GM19438 (cell line): ENCODE measurements at regions not wholly inside any gene's neighbourhood (a gene's known extent, or its start where the extent isn't known, plus 50 kb on each side); places are given as distances from the start of the nearest gene placed in this dataset.

ENCODE experiments used
- ATAC-seq: cut with Tn5 transposase; IDR thresholded peaks from one replicate; pipeline ENCODE4 v1.9.1; 2021; ENCODE audit warnings: low read depth; ENCODE audit not compliant: unreplicated experiment

GRCh38 chr10:83233691-83234090 is 905.6 kb upstream of the GHITM start:
- ATAC-seq = no peak

DNA sequence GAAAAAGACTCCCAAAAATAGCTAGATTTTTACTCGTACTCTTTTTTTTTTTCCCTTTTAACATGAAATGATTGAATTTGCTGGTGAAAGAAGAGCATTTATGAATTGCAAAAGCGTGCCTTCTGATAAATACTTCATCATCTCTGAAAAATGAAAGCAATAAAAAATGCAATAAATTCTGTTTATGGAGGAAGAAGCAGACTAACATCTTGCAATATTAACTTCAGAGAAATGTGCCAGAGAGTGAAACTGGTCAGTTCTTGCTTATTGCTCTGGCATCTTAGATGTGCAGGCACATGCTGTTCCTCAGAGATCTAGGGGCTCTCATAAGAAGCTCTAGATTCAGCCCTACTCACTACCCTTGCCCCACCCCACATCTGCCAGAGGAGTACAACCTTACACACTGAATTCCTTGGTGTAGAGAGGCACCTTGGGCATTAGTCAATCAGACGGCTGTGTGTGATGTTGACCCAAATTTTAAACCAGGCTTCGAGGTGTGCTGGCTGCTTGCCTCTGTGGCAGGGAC is 891.1 kb upstream of the GHITM start:
- no peak for ATAC-seq

DNA sequence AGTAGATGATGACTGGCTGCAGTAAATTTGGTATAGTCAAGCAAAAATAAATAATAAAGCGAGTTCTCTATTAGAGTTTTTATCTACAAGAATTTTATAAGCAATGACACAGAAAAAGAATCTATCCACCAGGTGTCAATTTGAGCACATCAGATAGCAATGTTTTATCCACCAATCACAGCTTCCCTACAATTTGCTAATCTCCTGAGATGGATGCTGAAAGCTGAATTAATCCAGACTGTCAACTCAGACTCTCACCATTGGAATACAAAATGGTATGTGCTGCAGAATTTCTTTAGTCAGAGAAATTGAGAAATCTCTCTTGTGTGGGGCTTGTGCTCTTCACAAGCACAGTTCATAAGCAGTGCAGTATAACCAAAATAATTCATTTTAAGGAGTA is 888.9 kb upstream of the GHITM start:
- ATAC-seq = no peak

GRCh38 chr10:83252169-83252568 is 887.1 kb upstream of the GHITM start:
- no peak for ATAC-seq

DNA sequence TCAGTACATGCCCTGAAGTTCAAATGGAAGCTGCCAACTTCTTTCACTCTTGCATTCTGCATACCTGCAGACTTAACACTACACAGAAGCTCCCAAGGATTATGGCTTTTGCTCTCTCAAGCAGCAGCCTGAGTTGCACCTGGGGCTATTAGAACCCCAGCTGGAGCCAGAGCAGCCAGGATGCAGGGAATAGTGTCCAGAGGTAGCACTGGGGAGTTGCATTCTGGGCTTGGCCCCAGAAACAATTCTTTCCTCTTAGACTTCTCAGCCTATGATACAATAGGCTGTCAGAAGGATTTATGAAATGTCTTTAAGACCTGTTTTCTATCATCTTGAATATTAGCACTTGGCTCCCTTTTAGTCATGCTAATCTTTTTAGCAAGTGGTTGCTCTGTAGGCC is 886.7 kb upstream of the GHITM start:
- ATAC-seq = no peak

GRCh38 chr10:83253011-83253671 is 886.2 kb upstream of the GHITM start:
- ATAC-seq = no peak

- no peak for ATAC-seq
Measured at GRCh38 chr10:83254698-83255097, 884.6 kb upstream of the GHITM start.

- no peak for ATAC-seq
Measured at GRCh38 chr10:83262434-83262833, 876.9 kb upstream of the GHITM start.

GRCh38 chr10:83272666-83273434 is 866.5 kb upstream of the GHITM start:
- ATAC-seq = no peak

- no peak for ATAC-seq
Measured at GRCh38 chr10:83274088-83274487, 865.2 kb upstream of the GHITM start.

- ATAC-seq = no peak
Measured at GRCh38 chr10:83276971-83277370, 862.3 kb upstream of the GHITM start.

DNA sequence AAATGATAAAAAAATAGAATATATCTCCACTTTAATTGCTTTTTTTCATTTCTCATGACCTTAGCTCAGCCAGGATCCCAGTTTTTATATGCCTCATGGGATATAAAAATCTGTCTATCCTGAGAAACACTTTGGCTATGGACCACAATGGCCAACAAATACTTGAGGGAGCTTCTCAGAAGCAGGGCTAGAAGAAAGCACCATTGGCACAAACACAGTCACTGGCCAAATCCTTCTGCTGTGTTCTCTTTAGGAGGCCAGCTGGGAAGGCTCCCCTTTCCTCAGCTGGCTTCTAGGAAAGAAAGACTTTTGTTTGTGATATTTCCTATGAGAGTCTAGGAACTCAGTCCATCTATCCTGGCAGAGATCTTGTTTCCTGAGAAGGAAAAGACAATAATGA is 856.2 kb upstream of the GHITM start:
- no peak for ATAC-seq

- no peak for ATAC-seq
Measured at GRCh38 chr10:83287374-83287773, 851.9 kb upstream of the GHITM start.

- no peak for ATAC-seq
Measured at GRCh38 chr10:83289373-83289772, 849.9 kb upstream of the GHITM start.

DNA sequence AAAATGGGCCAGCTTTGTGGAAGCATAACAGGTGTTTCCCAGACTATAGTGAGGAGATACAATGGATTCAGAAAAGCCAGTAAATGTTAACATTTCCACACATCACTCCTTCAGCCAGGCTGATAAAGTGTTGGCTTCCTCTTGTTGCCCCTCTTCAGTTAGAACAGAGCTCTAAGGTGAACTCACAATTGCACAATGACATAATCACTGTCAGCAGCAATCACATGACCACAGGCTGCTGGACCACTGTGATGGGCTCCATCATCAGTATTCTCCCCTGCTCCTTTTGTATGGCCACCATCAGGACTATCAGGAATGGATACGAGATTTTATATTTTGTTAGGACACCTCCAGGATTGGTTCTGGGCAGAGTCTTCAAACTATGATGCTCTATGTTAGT is 849.4 kb upstream of the GHITM start:
- ATAC-seq = no peak

DNA sequence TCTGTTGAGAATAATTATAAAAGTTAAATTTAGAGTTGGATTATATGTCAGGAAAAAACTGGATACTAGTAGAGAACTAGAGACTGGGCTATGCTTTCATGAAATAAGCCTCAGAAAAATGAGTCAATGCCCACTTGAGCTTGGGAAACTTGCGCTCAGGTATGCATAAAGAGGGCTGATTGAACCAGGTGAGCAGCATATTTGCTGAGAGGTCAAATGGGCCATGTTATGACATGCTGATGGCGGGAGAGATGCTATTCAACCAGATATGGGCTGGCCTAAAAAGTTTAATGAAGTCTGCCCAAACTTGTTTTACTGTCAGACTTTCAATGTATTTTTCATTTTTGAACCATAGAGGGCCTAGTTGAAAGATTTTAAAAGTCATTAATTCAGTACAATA is 837.6 kb upstream of the GHITM start:
- no peak for ATAC-seq

GRCh38 chr10:83302623-83303022 is 836.7 kb upstream of the GHITM start:
- ATAC-seq = no peak

- ATAC-seq = no peak
Measured at GRCh38 chr10:83310688-83311087, 828.6 kb upstream of the GHITM start.

DNA sequence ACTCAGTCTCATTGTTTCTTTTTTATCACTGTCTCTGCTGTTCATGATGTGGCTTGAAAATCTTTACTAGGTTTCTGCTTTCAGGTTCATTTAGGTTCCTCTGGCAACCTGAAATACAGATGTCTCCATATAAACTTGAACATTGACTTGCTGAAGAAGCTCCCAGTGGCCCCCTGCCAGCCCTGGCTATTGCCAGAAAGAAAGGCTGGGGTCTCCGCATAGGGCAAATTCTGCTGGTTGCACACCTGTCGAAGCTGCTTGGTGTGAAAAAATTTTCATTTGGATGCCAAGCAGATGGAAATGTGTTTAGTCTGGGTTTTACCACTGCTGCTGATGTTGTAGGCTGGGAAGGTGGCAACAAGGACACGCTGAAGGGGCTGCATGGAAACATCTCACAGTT is 826.7 kb upstream of the GHITM start:
- no peak for ATAC-seq

DNA sequence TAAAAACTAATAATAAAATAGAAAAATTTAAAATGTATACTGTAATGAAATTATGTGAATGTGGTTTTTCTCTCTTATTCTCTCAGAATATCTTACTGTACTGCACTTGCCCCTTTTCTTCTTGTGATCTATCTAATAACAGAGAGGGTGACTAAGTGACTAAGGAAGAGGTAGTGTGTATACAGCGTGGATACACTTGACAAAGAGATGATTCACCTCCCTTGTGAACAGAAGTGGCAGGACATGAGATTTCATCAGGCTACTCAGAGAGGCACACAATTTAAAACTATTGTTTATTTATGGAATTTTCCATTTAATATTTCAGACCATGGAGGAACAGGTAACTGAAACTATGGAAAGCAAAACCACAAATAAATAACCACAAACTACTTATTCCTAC is 806.6 kb upstream of the GHITM start:
- no peak for ATAC-seq

DNA sequence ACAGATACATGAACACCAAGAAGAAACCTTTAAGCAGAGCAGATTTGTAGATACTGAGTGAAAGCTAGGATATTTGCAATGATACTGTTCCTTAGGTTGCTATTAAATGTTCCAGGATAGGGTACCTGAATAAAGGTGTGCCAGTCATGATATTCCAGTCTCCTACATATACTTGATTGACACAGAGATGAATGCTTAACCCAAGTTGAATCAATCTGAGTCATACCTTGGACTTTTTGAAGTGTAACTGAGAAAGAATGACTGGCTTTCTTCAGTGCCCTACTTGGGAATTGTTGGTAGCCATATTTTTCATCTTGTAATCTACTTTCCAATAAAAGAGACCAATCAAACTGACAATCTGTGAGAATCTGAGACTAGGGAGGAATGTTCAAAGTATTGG is 805.7 kb upstream of the GHITM start:
- ATAC-seq = no peak

DNA sequence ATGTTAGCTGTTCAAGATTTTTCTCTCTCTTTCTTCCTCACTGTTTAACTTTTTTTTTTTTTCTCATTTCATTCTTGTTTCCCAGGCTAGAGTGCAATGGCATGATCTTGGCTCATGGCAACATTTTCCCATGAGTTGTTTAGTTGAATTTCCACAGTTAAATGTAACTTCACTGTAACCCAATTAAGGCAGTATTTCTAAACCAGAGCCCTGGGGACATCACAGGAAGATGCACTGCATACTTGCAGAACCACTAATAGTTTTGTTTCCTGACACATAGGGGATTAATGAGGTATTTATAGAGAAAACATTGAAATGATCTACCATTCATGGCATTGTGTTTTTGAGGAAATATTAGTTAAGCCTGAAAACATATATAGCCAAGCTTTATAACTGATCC is 795.6 kb upstream of the GHITM start:
- no peak for ATAC-seq
